Astrocyte (in vitro differentiated cells and primary cell): ENCODE measurements at regions not wholly inside any gene's neighbourhood (a gene's known extent, or its start where the extent isn't known, plus 50 kb on each side); places are given as distances from the start of the nearest gene placed in this dataset.

Experiments
- DNase-seq: peaks from one replicate; pipeline ENCODE4 v3.0.0-alpha.2; 2010; ENCODE audit warnings: low read depth
- FAIRE-seq: peaks from 2 replicates; lab custom pipeline; 2011; peaks lifted over from hg19 to GRCh38; lab: Jason Lieb, UNC
- H2AFZ ChIP-seq: 2 replicates; pipeline ENCODE4 v1.6.0; 2012; ENCODE audit warnings: low read depth, low read length, inconsistent platforms
- H3K27ac ChIP-seq: 2 replicates; pipeline ENCODE4 v1.5.1; 2011; ENCODE audit warnings: low read depth, low read length, inconsistent platforms
- H3K27me3 ChIP-seq: 2 replicates; pipeline ENCODE4 v1.6.0; 2011; ENCODE audit warnings: low read length, inconsistent platforms; ENCODE audit not compliant: insufficient read depth
- H3K36me3 ChIP-seq: 2 replicates; pipeline ENCODE4 v1.5.1; 2011; ENCODE audit warnings: low read length, inconsistent platforms; ENCODE audit not compliant: insufficient read depth
- H3K4me1 ChIP-seq: 2 replicates; pipeline ENCODE4 v1.5.1; 2011; ENCODE audit warnings: low read length, inconsistent platforms; ENCODE audit not compliant: insufficient read depth
- H3K4me2 ChIP-seq: 2 replicates; pipeline ENCODE4 v1.6.0; 2012; ENCODE audit warnings: low read length, inconsistent platforms
- H3K4me3 ChIP-seq: 2 replicates; pipeline ENCODE4 v1.5.1; 2011; ENCODE audit warnings: low read depth, mild to moderate bottlenecking, low read length, inconsistent platforms; ENCODE audit not compliant: insufficient read depth
- H3K79me2 ChIP-seq: 2 replicates; pipeline ENCODE4 v1.6.0; 2012; ENCODE audit warnings: mild to moderate bottlenecking, low read length, inconsistent platforms; ENCODE audit not compliant: insufficient read depth
- H3K9ac ChIP-seq: 2 replicates; pipeline ENCODE4 v1.6.0; 2012; ENCODE audit warnings: mild to moderate bottlenecking, low read length, inconsistent platforms
- H3K9me3 ChIP-seq: 2 replicates; pipeline ENCODE4 v1.5.1; 2012; ENCODE audit warnings: low read depth, mild to moderate bottlenecking, low read length, inconsistent platforms; ENCODE audit not compliant: insufficient read depth
- H4K20me1 ChIP-seq: 2 replicates; pipeline ENCODE4 v1.6.0; 2012; ENCODE audit warnings: low read length, inconsistent platforms; ENCODE audit not compliant: insufficient read depth
- H3K27ac Mint-ChIP-seq: one replicate; pipeline ENCODE4 v1.8.0; 2021; ENCODE audit warnings: mild to moderate bottlenecking, mixed read lengths; ENCODE audit not compliant: unreplicated experiment
- H3K27me3 Mint-ChIP-seq: one replicate; pipeline ENCODE4 v1.8.0; 2021; ENCODE audit warnings: low read depth, mixed read lengths; ENCODE audit not compliant: unreplicated experiment
- H3K36me3 Mint-ChIP-seq: one replicate; pipeline ENCODE4 v1.8.0; 2021; ENCODE audit warnings: low read depth, mixed read lengths; ENCODE audit not compliant: unreplicated experiment
- H3K4me1 Mint-ChIP-seq: one replicate; pipeline ENCODE4 v1.8.0; 2021; ENCODE audit warnings: low read depth, mixed read lengths; ENCODE audit not compliant: unreplicated experiment
- H3K4me3 Mint-ChIP-seq: one replicate; pipeline ENCODE4 v1.8.0; 2021; ENCODE audit warnings: mild to moderate bottlenecking, moderate library complexity, mixed read lengths; ENCODE audit not compliant: unreplicated experiment
- H3K9me3 Mint-ChIP-seq: one replicate; pipeline ENCODE4 v1.8.0; 2021; ENCODE audit warnings: mild to moderate bottlenecking, mixed read lengths; ENCODE audit not compliant: unreplicated experiment
- EZH2 ChIP-seq: IDR thresholded peaks from 2 replicates; pipeline ENCODE4 v1.6.1; 2012; ENCODE audit warnings: mild to moderate bottlenecking, low read length, inconsistent platforms; ENCODE audit not compliant: insufficient read depth
- TF ChIP-seq, protein P1 (sequence below): IDR thresholded peaks from 2 replicates; pipeline ENCODE4 v1.5.1; 2011; ENCODE audit warnings: low read depth, mild to moderate bottlenecking, inconsistent platforms, low read length, moderate library complexity; ENCODE audit not compliant: insufficient read depth

DNA sequence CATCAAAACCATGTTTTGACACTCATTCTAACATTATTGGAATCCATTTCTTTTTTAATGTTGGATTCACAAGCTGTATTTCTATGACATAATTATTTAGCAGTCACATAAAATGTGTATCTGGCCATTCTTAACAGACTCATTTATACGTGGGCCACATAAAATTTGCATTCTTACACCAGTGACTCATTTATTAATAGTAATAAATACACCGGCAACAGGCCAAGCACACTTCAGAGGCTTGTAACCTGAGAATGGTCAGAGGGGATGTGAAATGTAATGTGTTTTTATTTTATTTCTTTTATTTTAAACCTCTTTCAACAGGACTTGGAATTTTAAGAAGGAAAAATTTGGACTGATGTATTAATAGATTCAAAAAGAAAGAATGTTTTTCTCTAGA is 384.9 kb upstream of the RARB start:
- Histone ChIP-seq H3K36me3 (no peaks in the 10 kb centered on the region), H4K20me1 (no peaks in the 10 kb centered on the region), H3K4me2 (no peak overlapping the region), H3K79me2 (no peaks in the 10 kb centered on the region), H3K4me3 (no peak overlapping the region), H3K9ac (no peak overlapping the region), H3K27me3 (no peaks in the 10 kb centered on the region), H3K4me1 (peaks cover 8% of the 10 kb centered on the region), H2AFZ (no peak overlapping the region), H3K9me3 (no peaks in the 10 kb centered on the region), H3K27ac (no peak overlapping the region)
- Mint-ChIP-seq H3K9me3 (no peaks in the 10 kb centered on the region), H3K4me3 (no peak overlapping the region), H3K4me1 (peaks cover 8% of the 10 kb centered on the region), H3K36me3 (no peaks in the 10 kb centered on the region), H3K27me3 (no peaks in the 10 kb centered on the region), H3K27ac (no peak overlapping the region)
- TF ChIP-seq, protein P1, sequence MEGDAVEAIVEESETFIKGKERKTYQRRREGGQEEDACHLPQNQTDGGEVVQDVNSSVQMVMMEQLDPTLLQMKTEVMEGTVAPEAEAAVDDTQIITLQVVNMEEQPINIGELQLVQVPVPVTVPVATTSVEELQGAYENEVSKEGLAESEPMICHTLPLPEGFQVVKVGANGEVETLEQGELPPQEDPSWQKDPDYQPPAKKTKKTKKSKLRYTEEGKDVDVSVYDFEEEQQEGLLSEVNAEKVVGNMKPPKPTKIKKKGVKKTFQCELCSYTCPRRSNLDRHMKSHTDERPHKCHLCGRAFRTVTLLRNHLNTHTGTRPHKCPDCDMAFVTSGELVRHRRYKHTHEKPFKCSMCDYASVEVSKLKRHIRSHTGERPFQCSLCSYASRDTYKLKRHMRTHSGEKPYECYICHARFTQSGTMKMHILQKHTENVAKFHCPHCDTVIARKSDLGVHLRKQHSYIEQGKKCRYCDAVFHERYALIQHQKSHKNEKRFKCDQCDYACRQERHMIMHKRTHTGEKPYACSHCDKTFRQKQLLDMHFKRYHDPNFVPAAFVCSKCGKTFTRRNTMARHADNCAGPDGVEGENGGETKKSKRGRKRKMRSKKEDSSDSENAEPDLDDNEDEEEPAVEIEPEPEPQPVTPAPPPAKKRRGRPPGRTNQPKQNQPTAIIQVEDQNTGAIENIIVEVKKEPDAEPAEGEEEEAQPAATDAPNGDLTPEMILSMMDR = no peak
- TF ChIP-seq EZH2 = no peak
- no peak for DNase-seq
- no peak for FAIRE-seq

DNA sequence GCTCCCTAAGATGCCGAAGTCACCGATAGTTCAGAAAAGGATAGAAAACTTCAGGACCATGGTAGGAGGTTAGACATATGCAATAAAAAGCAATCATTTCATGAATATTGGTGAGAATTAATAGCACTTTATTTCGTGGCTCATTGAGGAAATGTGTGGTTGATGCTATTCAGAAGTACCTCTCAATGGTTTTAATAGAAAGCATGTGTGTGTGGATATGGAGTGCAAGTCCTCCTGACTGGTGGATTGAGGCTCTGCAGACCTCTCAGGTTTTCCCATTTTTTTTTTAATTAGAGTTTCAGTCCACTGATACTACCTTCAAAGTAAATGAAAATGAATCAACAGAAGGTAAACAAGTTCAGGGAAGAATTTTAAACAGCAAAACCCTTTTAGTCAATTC is 384.3 kb upstream of the RARB start:
- TF ChIP-seq, protein P1 = no peak
- no peak for TF ChIP-seq EZH2
- peaks cover 8% of the 10 kb centered on the region for H3K4me1 Mint-ChIP-seq
- no peak for DNase-seq
- H3K4me3 ChIP-seq = no peak overlapping the region
- H2AFZ ChIP-seq = no peak overlapping the region
- H3K4me3 Mint-ChIP-seq = no peak overlapping the region
- H3K79me2 ChIP-seq = no peaks in the 10 kb centered on the region
- H3K36me3 Mint-ChIP-seq = no peaks in the 10 kb centered on the region
- H3K27me3 Mint-ChIP-seq = no peaks in the 10 kb centered on the region
- H3K9me3 ChIP-seq = no peaks in the 10 kb centered on the region
- H3K4me2 ChIP-seq = no peak overlapping the region
- no peak overlapping the region for H3K9ac ChIP-seq
- FAIRE-seq = no peak
- H3K27ac ChIP-seq = no peak overlapping the region
- H4K20me1 ChIP-seq = no peaks in the 10 kb centered on the region
- H3K27me3 ChIP-seq = no peaks in the 10 kb centered on the region
- peaks cover 2% of the 10 kb centered on the region for H3K4me1 ChIP-seq
- no peaks in the 10 kb centered on the region for H3K36me3 ChIP-seq
- no peaks in the 10 kb centered on the region for H3K9me3 Mint-ChIP-seq
- no peak overlapping the region for H3K27ac Mint-ChIP-seq

DNA sequence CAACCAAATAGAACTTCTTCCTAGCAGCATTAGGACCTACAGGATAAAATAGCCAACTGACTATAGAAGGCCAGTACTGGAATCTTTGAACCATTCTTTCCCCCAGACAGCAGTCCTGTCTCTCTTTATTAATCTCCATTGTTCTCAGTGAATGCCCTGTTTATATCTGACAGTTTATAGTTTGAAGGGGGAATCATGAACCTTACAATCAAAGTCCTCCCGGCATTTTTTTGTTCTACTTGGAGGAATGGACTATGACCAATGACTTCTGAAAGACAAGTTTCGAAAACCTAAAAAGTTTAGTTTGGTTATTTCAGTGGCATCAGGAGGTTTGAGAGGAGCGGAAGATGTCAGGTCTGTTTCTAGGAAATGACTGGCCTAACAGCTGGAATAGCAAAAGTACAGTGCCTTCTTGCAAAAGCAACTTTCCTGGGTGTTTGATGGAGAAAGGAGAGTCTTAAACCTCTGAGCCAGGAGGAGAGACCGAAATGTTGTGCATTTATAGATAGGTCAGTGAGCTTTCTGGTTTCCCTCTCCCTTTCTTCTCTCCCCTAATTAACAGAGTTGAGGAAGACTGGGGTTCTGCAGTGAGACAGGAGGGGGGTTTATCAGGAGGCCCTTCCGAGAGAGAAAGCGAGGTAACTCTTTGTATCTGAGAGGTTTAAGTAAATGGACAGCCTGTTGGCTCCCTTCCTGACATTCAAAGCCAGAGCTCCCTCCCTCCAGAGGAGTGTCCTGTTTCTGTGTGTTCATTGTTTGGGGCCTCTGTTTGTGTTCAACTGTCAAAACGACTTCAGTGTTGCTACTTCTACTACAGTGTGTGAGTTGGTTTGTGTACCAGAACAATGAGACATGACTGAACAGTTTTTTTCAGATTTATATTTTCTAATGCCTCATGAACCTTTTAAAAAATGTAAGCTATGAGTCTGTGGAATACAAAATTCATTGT is 383.0 kb upstream of the RARB start:
- H3K27ac Mint-ChIP-seq = no peak overlapping the region
- no peak overlapping the region for H3K4me3 Mint-ChIP-seq

More for the DNA sequence above, 383.0 kb upstream of the RARB start:
- no peak for DNase-seq
- Histone ChIP-seq H3K27me3 (no peaks in the 10 kb centered on the region), H2AFZ (peak overlapping the region; percentile 49), H3K4me3 (no peak overlapping the region), H3K4me2 (no peak overlapping the region), H3K9me3 (no peaks in the 10 kb centered on the region), H3K4me1 (no peaks in the 10 kb centered on the region), H4K20me1 (no peaks in the 10 kb centered on the region), H3K36me3 (no peaks in the 10 kb centered on the region), H3K9ac (no peak overlapping the region), H3K79me2 (no peaks in the 10 kb centered on the region), H3K27ac (no peak overlapping the region)
- Mint-ChIP-seq H3K36me3 (no peaks in the 10 kb centered on the region), H3K27me3 (no peaks in the 10 kb centered on the region), H3K9me3 (no peaks in the 10 kb centered on the region), H3K4me1 (peaks cover 8% of the 10 kb centered on the region)
- peak; percentile 9 for FAIRE-seq
- TF ChIP-seq, protein P1 = no peak
- TF ChIP-seq EZH2 = no peak
